Stimulated activated CD4-positive, alpha-beta T cell treated with anti-CD3 and anti-CD28 coated beads, Interleukin-1b, Interleukin-23, amount 100 ng/mL, for 48 hours (primary cell): ENCODE measurements at regions not wholly inside any gene's neighbourhood (a gene's known extent, or its start where the extent isn't known, plus 50 kb on each side); places are given as distances from the start of the nearest gene placed in this dataset.
"Not testable (repeated sequence)": the region's sequence is repeated elsewhere in the genome, so short reads cannot be mapped to it uniquely, and the experiment has no call there.

Experiments used
- DNase-seq: peaks from one replicate; pipeline ENCODE4 v3.0.0-alpha.2; 2020

DNA sequence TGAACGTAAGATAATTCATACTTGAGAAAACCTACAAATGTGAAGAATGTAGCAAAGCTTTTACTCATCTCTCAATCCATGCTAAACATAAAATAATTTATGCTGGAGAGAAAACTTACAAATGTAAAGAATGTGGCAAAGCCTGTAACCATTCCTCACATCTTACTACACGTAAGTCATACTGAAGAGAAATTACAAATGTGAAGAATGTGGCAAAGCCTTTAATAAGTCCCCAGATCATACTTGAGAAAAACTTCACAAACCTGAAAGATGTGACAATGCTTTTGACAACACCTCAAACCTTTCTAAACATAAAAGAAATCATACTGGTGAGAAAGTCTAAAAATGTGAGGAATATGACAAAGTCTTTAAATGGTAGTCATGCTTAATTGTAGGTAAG lies 89.4 kb downstream of the ZNF675 start:
- DNase-seq: no peak

GRCh38 chr19:23596872-23597271 lies 90.1 kb downstream of the ZNF675 start:
- no peak for DNase-seq

GRCh38 chr19:23594311-23594710 lies 92.7 kb downstream of the ZNF675 start:
- not testable (repeated sequence) for DNase-seq

- no peak for DNase-seq
These were observed 99.5 kb downstream of the ZNF675 start for GRCh38 chr19:23587546-23587945.

DNA sequence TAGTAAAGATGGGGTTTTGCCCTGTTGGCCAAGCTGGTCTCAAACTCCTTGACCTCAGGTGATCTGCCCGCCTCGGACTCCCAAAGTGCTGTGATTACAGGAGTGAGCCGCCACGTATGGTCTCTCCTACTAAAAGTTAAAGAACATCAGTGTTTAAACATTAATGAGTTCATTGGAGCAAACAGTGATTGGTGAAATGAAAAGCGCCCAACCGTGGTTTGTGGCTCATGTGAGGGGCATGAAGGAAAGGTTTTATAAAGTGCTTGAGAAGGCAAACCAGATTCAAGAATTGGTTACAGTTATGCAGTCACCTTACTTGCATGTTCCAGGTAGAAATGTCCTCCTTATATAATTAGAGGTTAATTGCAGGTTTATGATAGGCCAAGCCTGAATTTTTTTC lies 109.5 kb downstream of the ZNF675 start:
- DNase-seq: no peak

GRCh38 chr19:23571175-23571574 lies 115.8 kb downstream of the ZNF675 start:
- no peak for DNase-seq

DNA sequence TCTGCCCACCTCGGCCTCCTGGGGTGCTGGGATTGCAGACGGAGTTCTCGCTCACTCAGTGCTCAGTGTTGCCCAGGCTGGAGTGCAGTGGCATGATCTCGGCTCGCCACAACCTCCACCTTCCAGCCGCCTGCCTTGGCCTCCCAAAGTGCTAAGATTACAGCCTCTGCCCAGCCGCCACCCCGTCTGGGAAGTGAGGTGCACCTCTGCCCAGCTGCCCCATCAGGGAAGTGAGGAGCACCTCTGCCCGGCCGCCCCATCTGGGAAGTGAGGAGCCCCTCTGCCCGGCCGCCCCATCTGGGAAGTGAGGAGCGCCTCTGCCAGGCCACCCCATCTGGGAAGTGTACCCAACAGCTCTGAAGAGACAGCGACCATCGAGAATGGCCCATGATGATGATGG lies 118.9 kb downstream of the ZNF675 start:
- DNase-seq: not testable (repeated sequence)

GRCh38 chr19:23565256-23565655 lies 121.8 kb downstream of the ZNF675 start:
- no peak for DNase-seq

DNA sequence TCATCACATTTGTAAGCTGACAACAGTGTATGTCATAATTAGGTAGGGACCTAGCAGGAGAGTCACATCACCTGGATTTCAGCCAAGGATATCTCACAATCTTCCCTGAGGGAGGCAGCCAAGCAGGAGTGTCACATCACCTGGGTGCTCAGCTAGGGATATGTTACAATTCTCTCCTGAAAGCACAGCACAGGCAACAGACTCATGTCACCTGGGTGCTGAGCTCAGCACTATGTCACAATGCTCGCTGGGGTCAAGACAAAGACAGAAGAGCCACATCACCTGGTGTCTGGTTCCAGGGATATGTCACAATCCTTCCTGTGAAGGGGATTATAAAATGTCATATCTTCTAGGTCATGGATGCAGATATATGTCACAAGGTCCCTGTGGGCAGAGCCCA lies 123.7 kb downstream of the ZNF675 start:
- no peak for DNase-seq

GRCh38 chr19:23561341-23561740 lies 125.7 kb downstream of the ZNF675 start:
- no peak for DNase-seq

DNA sequence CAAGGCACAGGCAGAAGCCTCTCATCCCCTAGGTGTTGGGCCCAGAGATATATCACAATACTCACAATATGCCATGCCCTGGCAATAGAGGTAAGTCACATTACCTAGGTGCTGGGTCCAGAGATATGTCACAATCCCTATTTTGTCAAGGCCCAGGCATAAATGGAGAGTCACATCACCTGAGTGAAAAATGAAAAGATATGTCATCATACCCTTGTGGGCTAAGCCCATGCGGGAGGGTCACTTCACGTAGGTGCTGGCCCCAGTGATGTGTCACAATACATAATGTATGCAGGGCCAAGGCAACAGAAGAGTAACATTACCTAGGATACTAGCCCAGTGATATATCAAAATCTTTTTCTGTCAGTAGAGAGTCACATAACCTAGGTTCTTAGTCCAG lies 127.0 kb downstream of the ZNF675 start:
- no peak for DNase-seq

GRCh38 chr19:23558541-23558940 lies 128.5 kb downstream of the ZNF675 start:
- DNase-seq: no peak

- no peak for DNase-seq
These were observed 129.6 kb downstream of the ZNF675 start for GRCh38 chr19:23557381-23557780.

- no peak for DNase-seq
These were observed 132.5 kb downstream of the ZNF675 start for GRCh38 chr19:23554548-23554947.

DNA sequence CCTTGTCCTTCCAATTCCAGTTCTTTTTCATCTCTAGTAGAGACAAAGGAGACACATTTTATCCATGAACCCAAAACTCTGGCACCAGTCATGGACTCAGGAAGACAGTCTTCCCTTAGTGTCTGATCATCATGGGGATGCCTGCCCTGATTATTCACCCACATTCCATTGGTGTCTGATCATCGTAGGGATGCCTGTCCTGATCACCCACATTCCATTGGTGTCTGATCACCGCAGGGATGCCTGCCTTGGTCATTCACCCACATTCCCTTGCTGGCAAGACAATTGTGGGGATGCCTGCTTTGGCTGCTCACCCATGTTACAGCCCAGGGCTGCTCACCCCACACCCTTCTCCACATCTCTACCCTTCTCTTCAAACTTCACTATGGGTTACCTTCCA lies 136.9 kb downstream of the ZNF675 start:
- not testable (repeated sequence) for DNase-seq

DNA sequence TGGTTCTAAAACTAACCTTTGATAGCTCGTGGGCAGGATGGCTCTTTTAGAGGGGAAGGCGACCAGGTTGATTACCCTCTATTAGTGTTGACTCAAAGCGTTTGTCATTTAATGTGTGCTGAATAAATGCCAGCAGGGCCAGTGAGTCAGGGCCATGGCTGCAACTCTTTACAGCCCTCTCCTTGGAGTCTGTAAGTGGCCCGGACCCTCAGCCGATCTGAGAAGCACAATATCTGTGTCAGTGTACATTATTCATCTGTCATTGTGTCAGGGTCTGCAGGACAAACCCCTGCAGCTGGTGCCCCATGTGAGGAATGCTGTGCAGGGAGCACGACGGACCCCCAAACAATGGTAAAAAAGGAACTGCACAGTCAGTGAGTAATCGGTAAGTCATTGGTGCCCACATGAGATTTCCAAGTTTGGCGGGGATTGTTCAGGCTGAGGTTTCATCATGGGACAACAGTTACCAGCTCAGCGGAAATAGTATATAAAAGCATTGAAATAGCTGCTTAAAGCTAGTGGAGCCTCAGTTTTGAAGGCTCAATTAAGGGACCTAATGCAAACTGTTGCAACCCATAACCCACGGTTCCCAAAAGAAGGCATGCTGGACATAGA lies 139.1 kb downstream of the ZNF675 start:
- DNase-seq: no peak

DNA sequence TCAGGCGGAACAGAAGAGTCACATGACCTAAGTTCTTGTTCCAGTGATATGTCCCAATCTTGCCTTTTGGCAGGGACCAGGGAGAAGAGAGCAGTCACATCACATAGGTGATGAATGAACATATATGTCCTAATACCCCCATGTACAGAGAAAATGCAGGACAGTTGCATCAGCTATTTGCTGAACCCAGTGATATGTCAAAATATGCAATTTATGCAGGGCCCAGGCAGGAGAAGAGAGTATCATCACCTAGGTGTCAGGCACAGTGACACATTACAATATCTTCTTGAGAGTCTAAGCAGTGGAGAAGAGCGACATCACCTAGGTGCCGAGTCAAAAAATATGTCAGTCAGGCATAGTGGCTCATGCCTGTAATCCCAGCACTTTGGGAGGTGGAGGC lies 139.9 kb downstream of the ZNF675 start:
- DNase-seq: no peak

DNA sequence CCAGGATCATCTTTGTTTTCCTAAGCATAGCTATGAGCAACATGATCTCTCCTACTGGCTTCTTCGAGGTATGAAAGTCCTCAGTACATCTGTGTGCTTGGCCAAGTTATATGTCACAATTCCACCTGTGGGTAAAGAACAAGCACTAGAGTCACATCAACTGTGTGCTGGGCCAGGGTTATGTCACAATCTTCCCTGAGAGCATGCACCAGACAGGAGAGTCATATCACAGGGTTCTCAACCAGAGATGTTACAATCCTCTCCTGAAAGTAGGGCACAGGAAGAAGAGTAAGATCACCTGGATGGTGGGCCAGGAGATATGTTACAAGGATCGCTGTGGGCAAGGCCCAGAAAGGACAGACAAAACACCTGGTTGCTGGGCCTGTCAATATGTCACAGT lies 143.7 kb downstream of the ZNF675 start:
- no peak for DNase-seq

GRCh38 chr19:23542562-23542961 lies 144.4 kb downstream of the ZNF675 start:
- no peak for DNase-seq

DNA sequence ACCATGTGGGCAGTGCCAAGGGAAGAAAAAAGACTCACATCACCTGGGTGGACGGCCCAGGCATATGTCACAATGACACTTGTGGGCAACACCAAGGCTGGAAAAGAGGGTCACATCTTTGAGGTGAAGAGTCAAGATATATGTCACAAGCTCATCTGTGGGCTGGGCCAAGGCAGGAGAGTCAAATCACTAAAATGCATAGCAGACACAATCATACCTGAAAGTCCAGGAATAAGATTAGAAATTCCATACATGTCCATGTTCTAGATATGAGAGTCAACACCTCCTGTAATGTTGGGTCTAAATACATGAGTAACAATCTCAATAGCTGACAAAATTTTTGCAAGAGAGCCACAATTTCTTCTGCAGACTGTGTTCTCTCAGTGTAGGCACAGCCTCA lies 145.0 kb downstream of the ZNF675 start:
- no peak for DNase-seq

GRCh38 chr19:23540180-23540579 lies 144.9 kb upstream of the ZNF91 start:
- not testable (repeated sequence) for DNase-seq

GRCh38 chr19:23539499-23539898 lies 144.2 kb upstream of the ZNF91 start:
- no peak for DNase-seq

- DNase-seq: not testable (repeated sequence)
These were observed 141.9 kb upstream of the ZNF91 start for GRCh38 chr19:23537136-23537535.

DNA sequence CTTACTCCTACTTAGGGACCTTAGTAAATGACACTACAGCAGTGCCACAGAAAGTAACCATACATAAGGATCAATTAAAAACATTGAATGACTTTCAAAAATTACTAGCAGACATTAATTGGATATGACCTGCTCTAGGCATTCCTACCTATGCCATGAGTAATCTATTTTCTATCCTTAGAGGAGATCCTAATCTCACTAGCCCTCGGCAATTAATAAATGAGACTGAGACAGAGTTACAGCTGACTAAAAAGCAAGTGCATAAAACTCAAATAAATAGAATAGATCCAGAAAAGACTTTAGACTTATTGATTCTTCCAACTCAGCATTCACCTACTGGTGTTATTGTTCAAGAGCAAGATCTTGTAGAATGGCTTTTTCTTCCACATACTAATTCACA lies 141.1 kb upstream of the ZNF91 start:
- DNase-seq: not testable (repeated sequence)

DNA sequence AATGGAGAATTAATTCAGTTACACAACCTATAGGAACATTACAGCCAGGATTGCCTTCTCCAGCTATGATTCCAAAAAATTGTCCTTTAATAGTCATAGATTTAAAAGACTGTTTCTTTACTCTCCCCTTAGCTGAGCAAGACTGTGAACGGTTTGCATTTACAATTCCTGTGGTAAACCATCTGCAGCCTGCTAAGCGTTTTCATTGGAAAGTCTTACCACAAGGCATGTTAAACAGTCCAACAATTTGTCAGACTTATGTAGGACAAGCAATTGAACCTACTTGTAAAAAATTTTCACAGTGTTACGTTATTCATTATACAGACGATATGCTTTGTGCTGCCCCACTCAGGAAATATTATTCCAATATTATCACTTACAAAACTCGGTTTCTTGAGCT lies 140.6 kb upstream of the ZNF91 start:
- DNase-seq: not testable (repeated sequence)

DNA sequence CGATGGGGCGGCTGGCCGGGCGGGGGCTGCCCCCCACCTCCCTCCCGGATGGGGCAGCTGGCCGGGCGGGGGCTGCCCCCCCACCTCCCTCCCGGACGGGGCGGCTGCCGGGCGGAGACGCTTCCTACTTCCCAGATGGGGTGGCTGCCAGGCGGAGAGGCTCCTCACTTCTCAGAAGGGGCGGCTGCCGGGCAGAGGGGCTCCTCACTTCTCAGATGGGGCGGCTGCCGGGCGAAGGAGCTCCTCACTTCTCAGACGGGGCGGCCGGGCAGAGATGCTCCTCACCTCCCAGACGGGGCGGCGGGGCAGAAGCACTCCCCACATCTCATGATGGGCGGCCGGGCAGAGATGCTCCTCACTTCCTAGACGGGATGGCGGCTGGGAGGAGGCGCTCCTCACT lies 138.2 kb upstream of the ZNF91 start:
- DNase-seq: not testable (repeated sequence)
